ENCODE measurements at regions not wholly inside any gene's neighbourhood (a gene's known extent, or its start where the extent isn't known, plus 50 kb on each side); places are given as distances from the start of the nearest gene placed in this dataset.

DNA sequence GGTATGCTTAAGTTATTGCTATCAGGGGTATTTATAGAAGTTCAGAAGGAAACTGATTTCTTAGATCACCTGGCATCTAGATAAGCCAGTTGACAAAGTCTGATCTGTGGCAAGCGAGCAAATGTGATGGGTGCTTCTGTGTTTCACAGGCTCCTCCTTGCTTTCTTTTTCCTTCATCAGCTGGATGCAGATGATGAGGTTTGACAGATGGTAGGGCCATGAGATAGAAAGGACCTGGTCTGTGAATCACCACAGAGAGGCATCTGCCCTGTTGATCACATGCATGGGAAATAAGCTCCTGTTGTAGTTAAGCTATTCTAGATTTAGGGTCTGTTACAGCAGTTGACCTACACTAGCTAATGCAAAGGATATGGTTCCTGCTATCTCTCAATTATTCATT lies 372.0 kb downstream of the NEK10 start:
- H3K9me3 ChIP-seq, result peaks cover 0 to 12% (median 0%) of the 10 kb centered on the region in 8 donors
- no peak for DNase-seq
- no peak overlapping the region for H3K27ac ChIP-seq
- WGBS, 5 donors, result 69 to 100% (median 81%) methylated on average over 1 of the region's 1 CpG
- TF ChIP-seq POLR2AphosphoS5 (IDR thresholded peaks at IDR 0.05) (no peak), CTCF (IDR thresholded peaks at IDR 0.05 in 8 of 11, conservative IDR thresholded peaks at IDR 0.05 in 3 of 11) (no peak), POLR2A (IDR thresholded peaks at IDR 0.05) (no peak)
- H3K27me3 ChIP-seq (replicated peaks in 1 of 7), result no peaks in the 10 kb centered on the region
- intact Hi-C loops (cut with DNase I; ENCODE audit: low total_unique reads), result no loop called here
- no peak overlapping the region for H3K4me3 ChIP-seq
- no peaks in the 10 kb centered on the region for H3K4me1 ChIP-seq
- H3K36me3 ChIP-seq, result no peaks in the 10 kb centered on the region

- WGBS, 5 donors, result 46 to 86% (median 73%) methylated on average over 1 of the region's 1 CpG
- no peak overlapping the region for H3K27ac ChIP-seq
- no peaks in the 10 kb centered on the region for H3K36me3 ChIP-seq
- no peaks in the 10 kb centered on the region for H3K4me1 ChIP-seq
- no peaks in the 10 kb centered on the region for H3K27me3 ChIP-seq (replicated peaks in 1 of 7)
- intact Hi-C loops (cut with DNase I; ENCODE audit: low total_unique reads), result no loop called here
- TF ChIP-seq POLR2AphosphoS5 (IDR thresholded peaks at IDR 0.05) (no peak), POLR2A (IDR thresholded peaks at IDR 0.05) (no peak), CTCF (IDR thresholded peaks at IDR 0.05 in 8 of 11, conservative IDR thresholded peaks at IDR 0.05 in 3 of 11) (no peak)
- peaks cover 0 to 14% (median 8%) of the 10 kb centered on the region in 8 donors for H3K9me3 ChIP-seq
- DNase-seq, result no peak
- H3K4me3 ChIP-seq, result no peak overlapping the region
These were observed 358.3 kb downstream of the NEK10 start for GRCh38 chr3:27010834-27011233.

GRCh38 chr3:27022096-27022761 lies 347.0 kb downstream of the NEK10 start:
- no peak for DNase-seq
- 35 to 43% (median 41%) methylated on average over 5 of the region's 5 CpGs for WGBS, 5 donors
- no peaks in the 10 kb centered on the region for H3K4me1 ChIP-seq
- no peak overlapping the region for H3K27ac ChIP-seq
- H3K9me3 ChIP-seq, result no peaks in the 10 kb centered on the region
- no peak for TF ChIP-seq POLR2A (IDR thresholded peaks at IDR 0.05)
- intact Hi-C loops (cut with DNase I; ENCODE audit: low total_unique reads), result no loop called here
- H3K27me3 ChIP-seq (replicated peaks in 1 of 7), result no peaks in the 10 kb centered on the region
- H3K4me3 ChIP-seq, result no peak overlapping the region
- H3K36me3 ChIP-seq, result no peaks in the 10 kb centered on the region

- intact Hi-C loops (cut with DNase I; ENCODE audit: low total_unique reads), result no loop called here
- no peak for DNase-seq
- TF ChIP-seq CTCF (IDR thresholded peaks at IDR 0.05 in 8 of 11, conservative IDR thresholded peaks at IDR 0.05 in 3 of 11), result no peak
- Histone ChIP-seq H3K4me1 (no peaks in the 10 kb centered on the region), H3K4me3 (no peak overlapping the region), H3K36me3 (no peaks in the 10 kb centered on the region), H3K9me3 (no peaks in the 10 kb centered on the region), H3K27ac (no peak overlapping the region), H3K27me3 (replicated peaks in 1 of 7) (no peaks in the 10 kb centered on the region)
- WGBS, 5 donors, result 11 to 23% (median 15%) methylated on average over 1 of the region's 1 CpG
These were observed 344.7 kb downstream of the NEK10 start for GRCh38 chr3:27024493-27024892.

DNA sequence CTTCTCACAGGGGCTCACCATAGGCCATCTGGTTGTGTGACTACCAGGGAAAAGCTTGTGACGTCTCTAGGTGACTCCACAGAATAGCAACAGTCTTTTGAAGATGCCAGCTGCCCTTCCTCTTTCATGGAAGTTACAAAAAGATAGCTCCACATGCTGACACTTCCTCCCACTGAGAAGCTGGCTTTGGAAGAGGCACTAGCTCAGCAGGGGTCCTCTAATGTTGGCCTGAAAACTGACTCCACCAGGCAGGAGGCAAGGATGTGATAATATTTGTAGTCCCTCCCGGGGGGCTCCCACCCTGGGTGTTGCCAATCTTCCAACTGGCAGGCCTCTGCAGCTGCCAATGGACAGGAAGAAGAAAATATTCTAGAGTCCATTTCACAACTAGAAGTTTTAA lies 343.5 kb downstream of the NEK10 start:
- DNase-seq, result no peak
- Histone ChIP-seq H3K4me1 (no peaks in the 10 kb centered on the region), H3K36me3 (no peaks in the 10 kb centered on the region), H3K9me3 (no peaks in the 10 kb centered on the region), H3K27ac (no peak overlapping the region), H3K27me3 (replicated peaks in 1 of 7) (no peaks in the 10 kb centered on the region), H3K4me3 (no peak overlapping the region)
- TF ChIP-seq POLR2AphosphoS5 (IDR thresholded peaks at IDR 0.05) (no peak), POLR2A (IDR thresholded peaks at IDR 0.05) (no peak), CTCF (IDR thresholded peaks at IDR 0.05 in 8 of 11, conservative IDR thresholded peaks at IDR 0.05 in 3 of 11) (no peak)
- intact Hi-C loops (cut with DNase I; ENCODE audit: low total_unique reads), result no loop called here
- WGBS, 5 donors, result 63 to 80% (median 71%) methylated on average over 2 of the region's 2 CpGs
